Ovary (tissue), 7 donors: ENCODE measurements at regions not wholly inside any gene's neighbourhood (a gene's known extent, or its start where the extent isn't known, plus 50 kb on each side); places are given as distances from the start of the nearest gene placed in this dataset.

Experiments used
- DNase-seq, 5 donors: peaks; one replicate each; pipeline ENCODE4 v3.0.0-alpha.2; 2019 to 2020
- H3K27ac ChIP-seq, 2 donors: fragments of 200-600 bp; one replicate each; pipeline versions ENCODE4 v1.5.1 to v1.8.0; 2019 to 2022
- H3K27me3 ChIP-seq: fragments of 200-600 bp; one replicate; pipeline ENCODE4 v1.8.0; 2022
- H3K36me3 ChIP-seq: fragments of 200-600 bp; sonication (generic); one replicate; pipeline ENCODE4 v1.5.1; 2019
- H3K4me1 ChIP-seq: one replicate; pipeline ENCODE4 v1.8.1; 2013; ENCODE audit warnings: mild to moderate bottlenecking, moderate library complexity; ENCODE audit not compliant: insufficient read depth
- H3K4me3 ChIP-seq: fragments of 200-600 bp; sonication (generic); one replicate; pipeline ENCODE4 v1.5.1; 2017
- H3K9me3 ChIP-seq, 2 donors: fragments of 200-600 bp in 1 of 2; sonication (generic) in 1 of 2; one replicate each; pipeline versions ENCODE4 v1.5.1 to v1.8.1; 2013 to 2019; ENCODE audit warnings: mild to moderate bottlenecking in 1 of 2, moderate library complexity in 1 of 2
- EP300 ChIP-seq: sonication (generic); formaldehyde crosslinking; IDR thresholded peaks from one replicate; pipeline ENCODE4 v1.6.1; 2017; ENCODE audit warnings: antibody characterized with exemption
- POLR2A ChIP-seq: fragments of 450-650 bp; IDR thresholded peaks from one replicate; pipeline ENCODE4 v1.6.1; 2017; ENCODE audit warnings: antibody characterized with exemption, mild to moderate bottlenecking, moderate library complexity
- WGBS, 3 donors: extraction: QIAGEN DNeasy Blood & Tissue Kit in 1 of 3; methylation state at CpG; one replicate each; pipeline versions ENCODE4 v1.1.5 to v1.1.7; 2013 to 2017; 5-methylcytosine and 5-hydroxymethylcytosine counted together
- intact Hi-C, 4 donors: fragments of 100-400 bp; cut with DNase I; formaldehyde crosslinking; loops; one replicate each; pipeline versions ENCODE4 v1.11.0 to v1.15.1; 2022 to 2023
- TF ChIP-seq, protein P1 (sequence below), 3 donors: fragments of 450-650 bp in 2 of 3; fragments of 200-600 bp in 1 of 3; IDR thresholded peaks; one replicate each; pipeline versions ENCODE4 v1.5.1 to v1.8.0; 2016 to 2022; ENCODE audit warnings: antibody characterized with exemption in 3 of 3, mild to moderate bottlenecking in 1 of 3
- donor health status: DM: no; HTN: no; CAD: no; lungs with moderate emphysema.
- donor health status: DM: no; HTN: no; CAD: no.
- donor health status: Bipolar disorder and iron deficiency.
- donor health status: DM: no; HTN: no; CAD: no.
- donor health status: DM: yes; HTN: yes; CAD: no.

DNA sequence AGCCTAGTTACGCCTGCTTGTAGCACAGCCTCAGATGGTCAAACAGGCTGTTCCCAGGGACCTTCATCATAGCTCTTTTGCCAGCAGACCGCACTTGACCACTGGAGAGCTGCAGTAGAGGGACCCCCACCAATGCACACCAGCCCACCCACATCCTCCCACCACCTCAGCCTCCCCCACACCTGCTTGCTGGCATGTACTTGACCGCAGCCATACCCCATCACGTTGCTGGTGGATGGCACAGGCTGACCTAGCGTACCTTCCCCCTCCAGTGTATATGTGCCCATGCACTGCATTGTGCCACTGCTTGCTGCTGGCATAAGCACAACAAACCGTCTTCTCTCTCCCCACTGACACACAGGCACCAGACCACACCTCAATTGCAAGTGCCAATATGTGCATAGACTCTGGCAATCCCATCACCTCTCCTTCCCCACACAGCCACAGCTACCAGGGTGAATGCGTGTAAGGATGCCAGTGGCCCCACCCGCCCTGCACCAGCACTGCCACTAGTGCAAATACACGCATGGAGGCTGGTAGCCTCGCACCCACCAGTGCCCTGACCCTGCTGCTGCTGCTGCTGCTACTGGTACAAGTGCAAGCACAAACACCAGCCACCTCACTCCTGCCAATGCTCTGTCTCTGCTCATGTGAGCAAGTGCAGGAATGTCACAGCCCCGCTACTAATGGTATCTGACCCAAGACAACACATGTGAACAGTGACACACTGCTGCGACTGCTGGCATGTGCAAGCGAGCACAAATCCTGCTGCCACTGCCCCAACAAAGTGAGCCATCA is 1377.6 kb downstream of the CDH11 start:
- TF ChIP-seq, protein P1, sequence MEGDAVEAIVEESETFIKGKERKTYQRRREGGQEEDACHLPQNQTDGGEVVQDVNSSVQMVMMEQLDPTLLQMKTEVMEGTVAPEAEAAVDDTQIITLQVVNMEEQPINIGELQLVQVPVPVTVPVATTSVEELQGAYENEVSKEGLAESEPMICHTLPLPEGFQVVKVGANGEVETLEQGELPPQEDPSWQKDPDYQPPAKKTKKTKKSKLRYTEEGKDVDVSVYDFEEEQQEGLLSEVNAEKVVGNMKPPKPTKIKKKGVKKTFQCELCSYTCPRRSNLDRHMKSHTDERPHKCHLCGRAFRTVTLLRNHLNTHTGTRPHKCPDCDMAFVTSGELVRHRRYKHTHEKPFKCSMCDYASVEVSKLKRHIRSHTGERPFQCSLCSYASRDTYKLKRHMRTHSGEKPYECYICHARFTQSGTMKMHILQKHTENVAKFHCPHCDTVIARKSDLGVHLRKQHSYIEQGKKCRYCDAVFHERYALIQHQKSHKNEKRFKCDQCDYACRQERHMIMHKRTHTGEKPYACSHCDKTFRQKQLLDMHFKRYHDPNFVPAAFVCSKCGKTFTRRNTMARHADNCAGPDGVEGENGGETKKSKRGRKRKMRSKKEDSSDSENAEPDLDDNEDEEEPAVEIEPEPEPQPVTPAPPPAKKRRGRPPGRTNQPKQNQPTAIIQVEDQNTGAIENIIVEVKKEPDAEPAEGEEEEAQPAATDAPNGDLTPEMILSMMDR (IDR thresholded peaks at IDR 0.05): no peak
- TF ChIP-seq POLR2A: no peak
- H3K9me3 ChIP-seq: no peaks in the 10 kb centered on the region
- intact Hi-C loops: no loop called here
- no peaks in the 10 kb centered on the region for H3K27me3 ChIP-seq
- WGBS, 3 donors: 92 to 96% (median 96%) methylated on average over 13 of the region's 13 CpGs
- no peak for DNase-seq
- no peaks in the 10 kb centered on the region for H3K36me3 ChIP-seq
- no peaks in the 10 kb centered on the region for H3K4me1 ChIP-seq
- H3K4me3 ChIP-seq: no peak overlapping the region
- H3K27ac ChIP-seq: no peak overlapping the region

DNA sequence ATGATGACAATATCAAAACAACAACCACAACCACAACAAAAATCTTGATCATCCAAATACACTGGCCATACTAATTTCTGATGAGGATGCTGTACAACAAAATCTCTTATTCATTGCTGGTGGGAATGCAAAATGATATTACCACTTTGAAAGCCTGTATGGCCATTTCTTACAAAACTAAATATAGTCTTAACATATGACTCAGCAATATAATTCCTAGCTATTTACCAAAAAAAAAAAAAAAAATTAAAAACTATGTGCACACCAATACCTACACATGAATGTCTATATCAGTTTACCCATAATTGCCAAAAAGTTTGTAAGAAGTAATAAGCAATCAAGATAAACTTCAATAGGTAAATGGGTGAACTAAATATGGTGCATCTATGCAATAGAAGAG is 1379.7 kb downstream of the CDH11 start:
- intact Hi-C loops: no loop called here
- Histone ChIP-seq H3K36me3 (no peaks in the 10 kb centered on the region), H3K27ac (no peak overlapping the region), H3K27me3 (no peaks in the 10 kb centered on the region), H3K4me1 (no peaks in the 10 kb centered on the region), H3K9me3 (no peaks in the 10 kb centered on the region), H3K4me3 (no peak overlapping the region)
- TF ChIP-seq EP300 (no peak), POLR2A (no peak)
- TF ChIP-seq, protein P1 (IDR thresholded peaks at IDR 0.05): no peak
- no peak for DNase-seq

DNA sequence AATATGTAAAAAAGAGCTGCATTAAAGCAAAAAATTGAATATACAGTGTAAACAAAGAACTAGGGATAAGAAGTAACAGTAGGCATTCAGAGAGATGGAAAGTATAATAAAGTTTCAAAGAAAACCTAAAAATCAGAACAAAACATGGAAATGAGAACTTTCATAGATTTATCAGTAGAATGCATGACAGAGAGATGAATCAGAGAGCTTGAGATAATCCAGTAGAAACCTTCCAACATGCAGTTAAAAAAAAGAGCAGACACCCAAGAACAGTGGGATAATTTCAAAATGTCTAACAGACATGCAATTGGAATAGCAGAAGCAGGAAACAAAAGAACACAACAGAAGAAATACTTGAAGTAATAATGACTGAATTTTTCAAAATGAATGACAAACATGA is 1384.2 kb downstream of the CDH11 start:
- H3K9me3 ChIP-seq: no peaks in the 10 kb centered on the region
- H3K27ac ChIP-seq: no peak overlapping the region
- intact Hi-C loops: no loop called here
- no peaks in the 10 kb centered on the region for H3K36me3 ChIP-seq
- TF ChIP-seq, protein P1 (IDR thresholded peaks at IDR 0.05): no peak
- TF ChIP-seq POLR2A (no peak), EP300 (no peak)
- no peaks in the 10 kb centered on the region for H3K27me3 ChIP-seq
- DNase-seq: no peak
- H3K4me3 ChIP-seq: no peak overlapping the region
- no peaks in the 10 kb centered on the region for H3K4me1 ChIP-seq

DNA sequence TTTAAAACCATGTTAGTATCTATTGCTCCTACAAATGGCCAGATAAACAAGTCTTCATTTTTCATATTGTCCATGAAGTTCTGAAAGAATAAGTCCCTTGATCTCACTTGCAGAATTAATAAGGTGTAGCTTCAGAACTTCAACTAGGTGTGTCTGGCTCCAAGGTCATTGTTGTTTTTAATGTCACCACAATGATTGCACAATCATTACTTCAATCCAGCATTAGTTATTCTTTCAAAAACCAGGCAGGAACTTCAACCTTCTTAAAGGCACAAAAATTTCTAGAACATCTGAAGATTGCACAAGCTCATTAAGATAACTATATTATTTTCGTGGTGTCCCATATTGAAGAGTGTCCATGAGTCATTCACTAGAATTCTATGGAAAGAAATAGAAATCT is 1386.4 kb downstream of the CDH11 start:
- WGBS, 3 donors: 69 to 76% (median 74%) methylated on average over 1 of the region's 1 CpG
- Histone ChIP-seq H3K27ac (no peak overlapping the region), H3K36me3 (no peaks in the 10 kb centered on the region), H3K4me1 (no peaks in the 10 kb centered on the region), H3K4me3 (no peak overlapping the region), H3K27me3 (no peaks in the 10 kb centered on the region), H3K9me3 (no peaks in the 10 kb centered on the region)
- TF ChIP-seq POLR2A (no peak), EP300 (no peak)
- TF ChIP-seq, protein P1 (IDR thresholded peaks at IDR 0.05): no peak
- DNase-seq: no peak
- intact Hi-C loops: no loop called here
